ENCODE measurements at regions not wholly inside any gene's neighbourhood (a gene's known extent, or its start where the extent isn't known, plus 50 kb on each side); places are given as distances from the start of the nearest gene placed in this dataset.

GRCh38 chr7:110521357-110521911 lies 569.5 kb upstream of the LRRN3 start:
- 55% methylated on average over 8 of the region's 8 CpGs for WGBS (ENCODE audit: insufficient coverage, insufficient replicate concordance, low lambda C conversion rate, missing lambda C conversion rate)
- TF ChIP-seq, protein P1, sequence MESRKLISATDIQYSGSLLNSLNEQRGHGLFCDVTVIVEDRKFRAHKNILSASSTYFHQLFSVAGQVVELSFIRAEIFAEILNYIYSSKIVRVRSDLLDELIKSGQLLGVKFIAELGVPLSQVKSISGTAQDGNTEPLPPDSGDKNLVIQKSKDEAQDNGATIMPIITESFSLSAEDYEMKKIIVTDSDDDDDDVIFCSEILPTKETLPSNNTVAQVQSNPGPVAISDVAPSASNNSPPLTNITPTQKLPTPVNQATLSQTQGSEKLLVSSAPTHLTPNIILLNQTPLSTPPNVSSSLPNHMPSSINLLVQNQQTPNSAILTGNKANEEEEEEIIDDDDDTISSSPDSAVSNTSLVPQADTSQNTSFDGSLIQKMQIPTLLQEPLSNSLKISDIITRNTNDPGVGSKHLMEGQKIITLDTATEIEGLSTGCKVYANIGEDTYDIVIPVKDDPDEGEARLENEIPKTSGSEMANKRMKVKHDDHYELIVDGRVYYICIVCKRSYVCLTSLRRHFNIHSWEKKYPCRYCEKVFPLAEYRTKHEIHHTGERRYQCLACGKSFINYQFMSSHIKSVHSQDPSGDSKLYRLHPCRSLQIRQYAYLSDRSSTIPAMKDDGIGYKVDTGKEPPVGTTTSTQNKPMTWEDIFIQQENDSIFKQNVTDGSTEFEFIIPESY (IDR thresholded peaks at IDR 0.05) = no peak
- no peak for TF ChIP-seq POLR2AphosphoS5 (IDR thresholded peaks at IDR 0.05; ENCODE audit: low read length)
- TF ChIP-seq, protein P2, sequence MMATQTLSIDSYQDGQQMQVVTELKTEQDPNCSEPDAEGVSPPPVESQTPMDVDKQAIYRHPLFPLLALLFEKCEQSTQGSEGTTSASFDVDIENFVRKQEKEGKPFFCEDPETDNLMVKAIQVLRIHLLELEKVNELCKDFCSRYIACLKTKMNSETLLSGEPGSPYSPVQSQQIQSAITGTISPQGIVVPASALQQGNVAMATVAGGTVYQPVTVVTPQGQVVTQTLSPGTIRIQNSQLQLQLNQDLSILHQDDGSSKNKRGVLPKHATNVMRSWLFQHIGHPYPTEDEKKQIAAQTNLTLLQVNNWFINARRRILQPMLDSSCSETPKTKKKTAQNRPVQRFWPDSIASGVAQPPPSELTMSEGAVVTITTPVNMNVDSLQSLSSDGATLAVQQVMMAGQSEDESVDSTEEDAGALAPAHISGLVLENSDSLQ (IDR thresholded peaks at IDR 0.05) = no peak
- no peak for TF ChIP-seq CUX1 (IDR thresholded peaks at IDR 0.05; ENCODE audit: insufficient replicate concordance, low read depth, low read length)
- no peak for TF ChIP-seq ZNF622 (IDR thresholded peaks at IDR 0.05)
- TF ChIP-seq IRF5 (IDR thresholded peaks at IDR 0.05; ENCODE audit: borderline replicate concordance) = no peak
- no peak for TF ChIP-seq EZH2 (IDR thresholded peaks at IDR 0.05; ENCODE audit: borderline replicate concordance, control insufficient read depth, low read depth, low read length)
- TF ChIP-seq KLF5 (IDR thresholded peaks at IDR 0.05; ENCODE audit: partially characterized antibody) = no peak
- TF ChIP-seq ZNF24 (IDR thresholded peaks at IDR 0.05) = no peak
- no peak for TF ChIP-seq SMAD5 (IDR thresholded peaks at IDR 0.05; ENCODE audit: low read depth)
- no peak for TF ChIP-seq NR2C2 (IDR thresholded peaks at IDR 0.05; ENCODE audit: borderline replicate concordance, control insufficient read depth, insufficient read length, low read depth)
- no peak for TF ChIP-seq MTA3 (IDR thresholded peaks at IDR 0.05; ENCODE audit: borderline replicate concordance, low read length)
- TF ChIP-seq RAD51 (IDR thresholded peaks at IDR 0.05) = no peak

More at GRCh38 chr7:110521357-110521911, 569.5 kb upstream of the LRRN3 start:
- Histone ChIP-seq H3K4me1 (ENCODE audit: control insufficient read depth, insufficient read depth, low read length) (no peaks in the 10 kb centered on the region), H3K79me2 (ENCODE audit: control insufficient read depth, insufficient read depth, low read length) (no peaks in the 10 kb centered on the region), H3K9ac (ENCODE audit: control insufficient read depth, insufficient read depth, low read length) (no peak overlapping the region), H2AFZ (ENCODE audit: control insufficient read depth, low read depth, low read length) (no peak overlapping the region), H3K27me3 (replicated peaks in 1 of 2; ENCODE audit: control insufficient read depth in 2 of 2, insufficient read depth in 2 of 2, low read length in 1 of 2) (no peaks in the 10 kb centered on the region; a peak in 1 of 4 replicates), H3K9me3 (replicated peaks; ENCODE audit: control insufficient read depth, insufficient read depth, low read length) (no peaks in the 10 kb centered on the region; the same call in 2 of the 3 replicates), H3K4me3 (no peak overlapping the region), H3K4me2 (ENCODE audit: control insufficient read depth, insufficient read depth) (no peak overlapping the region), H4K20me1 (ENCODE audit: control insufficient read depth, insufficient read depth) (no peaks in the 10 kb centered on the region), H3K36me3 (ENCODE audit: control insufficient read depth in 2 of 2, insufficient read depth in 2 of 2, low read length in 1 of 2) (no peaks in the 10 kb centered on the region), H3K27ac (ENCODE audit: control insufficient read depth, insufficient read depth) (no peak overlapping the region)
- no TSS peak for BruUV-seq (replicated peaks)
- ChIA-PET SMC1A (ENCODE audit: uncharacterized antibody, unreplicated experiment) (interaction anchor here (1.2 kb wide), 1 partner anchor 220 kb away, joined by 3 read pairs; no protein-coding TSS in a partner anchor), CTCF (interaction anchor here (0.5 to 1.4 kb wide), 3 partner anchors 14 to 506 kb away, joined by 3 to 5 read pairs (median 3); no protein-coding TSS in a partner anchor), POLR2A (no interaction called here), RAD21 (ENCODE audit: unreplicated experiment) (no interaction called here)
- DNase-seq (ENCODE audit: low read depth, low spot score) = no peak
- ATAC-seq = no peak
- in situ Hi-C loops (cut with MboI) (no loop called here), intact Hi-C loops (cut with micrococcal nuclease; ENCODE audit: unreplicated experiment) (no loop called here)
- no peak for FAIRE-seq
